HG03135 (cell line): ENCODE measurements at regions not wholly inside any gene's neighbourhood (a gene's known extent, or its start where the extent isn't known, plus 50 kb on each side); places are given as distances from the start of the nearest gene placed in this dataset.

Experiments used
- ATAC-seq: cut with Tn5 transposase; IDR thresholded peaks from one replicate; pipeline ENCODE4 v1.9.1; 2021; ENCODE audit warnings: mild to moderate bottlenecking, moderate library complexity; ENCODE audit not compliant: unreplicated experiment

GRCh38 chr21:38959692-38960061, 153.9 kb downstream of the ETS2 start:
- ATAC-seq: no peak

- no peak for ATAC-seq
Measured at GRCh38 chr21:38958940-38959691, 153.4 kb downstream of the ETS2 start.

GRCh38 chr21:38958323-38958705, 152.6 kb downstream of the ETS2 start:
- no peak for ATAC-seq

- ATAC-seq: no peak
Measured at GRCh38 chr21:38957575-38958322, 152.0 kb downstream of the ETS2 start.

GRCh38 chr21:38956856-38957571, 151.3 kb downstream of the ETS2 start:
- no peak for ATAC-seq

- no peak for ATAC-seq
Measured at GRCh38 chr21:38956521-38956855, 150.8 kb downstream of the ETS2 start.

- no peak for ATAC-seq
Measured at GRCh38 chr21:38956007-38956406, 150.3 kb downstream of the ETS2 start.

- ATAC-seq: no peak
Measured at GRCh38 chr21:38955495-38955894, 149.8 kb downstream of the ETS2 start.

GRCh38 chr21:38954588-38955004, 148.9 kb downstream of the ETS2 start:
- ATAC-seq: no peak

- ATAC-seq: no peak
Measured at GRCh38 chr21:38953516-38953915, 147.8 kb downstream of the ETS2 start.

GRCh38 chr21:38952890-38953289, 147.2 kb downstream of the ETS2 start:
- ATAC-seq: no peak

GRCh38 chr21:38951095-38951730, 145.5 kb downstream of the ETS2 start:
- no peak for ATAC-seq

- no peak for ATAC-seq
Measured at GRCh38 chr21:38950435-38951094, 144.8 kb downstream of the ETS2 start.

GRCh38 chr21:38949070-38949380, 143.3 kb downstream of the ETS2 start:
- no peak for ATAC-seq

- ATAC-seq: no peak
Measured at GRCh38 chr21:38948377-38949069, 142.8 kb downstream of the ETS2 start.

- no peak for ATAC-seq
Measured at GRCh38 chr21:38945545-38946245, 140.0 kb downstream of the ETS2 start.

GRCh38 chr21:38944903-38945302, 139.2 kb downstream of the ETS2 start:
- no peak for ATAC-seq

- no peak for ATAC-seq
Measured at GRCh38 chr21:38944402-38944801, 138.7 kb downstream of the ETS2 start.

GRCh38 chr21:38942748-38943211, 137.1 kb downstream of the ETS2 start:
- no peak for ATAC-seq

GRCh38 chr21:38938769-38939168, 133.0 kb downstream of the ETS2 start:
- ATAC-seq: no peak
